ENCODE measurements at regions not wholly inside any gene's neighbourhood (a gene's known extent, or its start where the extent isn't known, plus 50 kb on each side); places are given as distances from the start of the nearest gene placed in this dataset.
A peak's percentile ranks its signal among the peaks of the same experiment; 100 is the strongest.

DNA sequence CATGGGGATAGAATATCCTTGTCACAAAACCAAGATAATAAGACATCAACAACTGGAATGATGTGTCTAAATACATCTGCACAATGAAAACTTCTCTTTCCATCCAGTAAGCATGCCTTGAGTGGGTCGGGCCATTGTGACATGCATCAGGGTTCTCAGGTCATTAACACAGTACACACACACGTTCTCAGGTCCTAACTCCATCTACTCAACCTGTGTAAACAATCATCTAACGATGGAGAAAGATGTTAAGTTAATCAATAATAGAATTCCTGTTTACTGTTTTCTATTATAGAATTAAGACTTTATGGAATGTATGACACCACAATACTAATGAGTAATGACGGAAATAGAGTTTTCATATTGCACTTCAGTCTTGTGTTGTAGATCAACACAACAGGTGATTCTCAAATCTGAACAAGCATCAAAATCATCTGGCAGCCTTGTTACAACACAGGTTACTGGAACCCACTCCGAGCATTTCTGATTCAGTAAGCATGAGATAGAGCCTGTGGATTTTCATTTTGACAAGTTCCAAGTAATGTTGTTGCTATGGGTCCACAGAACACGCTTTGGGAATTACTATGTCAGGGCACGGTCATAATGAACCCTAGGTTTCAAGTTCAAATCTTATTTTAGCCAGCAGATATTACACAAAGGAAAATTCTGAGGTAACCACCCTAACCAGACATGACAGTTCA, 315.8 kb upstream of the TEX13C start:
- DNase-seq (ENCODE audit: low spot score), result peak; percentile 33

DNA sequence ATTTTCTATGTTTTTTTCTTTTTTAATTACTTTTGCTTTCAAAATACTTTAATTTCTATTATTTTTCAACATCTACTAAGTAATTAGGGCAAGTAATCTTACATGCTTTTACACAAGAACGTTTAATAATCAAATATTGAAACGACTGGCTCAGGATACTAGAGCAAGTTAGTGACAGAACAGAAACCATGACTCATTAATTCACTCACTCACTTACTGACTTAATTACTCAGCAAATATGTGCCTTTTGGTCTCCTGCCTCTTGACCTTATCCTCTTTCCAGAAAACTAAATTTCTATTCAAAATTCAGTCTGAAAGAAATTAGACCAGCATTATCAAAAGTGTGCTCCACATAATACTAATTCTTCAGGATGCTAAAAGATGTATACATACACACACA, 314.9 kb upstream of the TEX13C start:
- DNase-seq (ENCODE audit: low spot score), result peak; percentile 48

DNA sequence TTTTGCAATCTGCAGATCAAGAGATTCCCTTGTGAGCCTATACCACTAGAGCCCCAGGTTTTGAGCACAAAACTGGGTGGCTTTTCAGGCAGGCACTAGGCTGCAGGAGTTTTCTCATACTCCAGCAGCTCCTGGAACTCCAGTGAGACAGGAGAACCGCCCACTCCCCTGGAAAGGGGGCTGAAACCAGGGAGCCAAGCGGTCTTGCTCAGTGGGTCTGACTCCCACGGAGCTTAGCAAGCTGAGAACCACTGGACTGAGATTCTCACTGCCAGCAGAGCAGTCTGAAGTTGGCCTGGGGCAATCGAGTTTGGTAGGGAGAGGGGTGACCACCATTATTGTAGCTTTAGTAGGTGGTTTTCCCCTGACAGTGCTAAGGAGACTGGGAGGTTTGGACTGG, 313.8 kb upstream of the TEX13C start:
- no peak for DNase-seq (ENCODE audit: low spot score)

DNA sequence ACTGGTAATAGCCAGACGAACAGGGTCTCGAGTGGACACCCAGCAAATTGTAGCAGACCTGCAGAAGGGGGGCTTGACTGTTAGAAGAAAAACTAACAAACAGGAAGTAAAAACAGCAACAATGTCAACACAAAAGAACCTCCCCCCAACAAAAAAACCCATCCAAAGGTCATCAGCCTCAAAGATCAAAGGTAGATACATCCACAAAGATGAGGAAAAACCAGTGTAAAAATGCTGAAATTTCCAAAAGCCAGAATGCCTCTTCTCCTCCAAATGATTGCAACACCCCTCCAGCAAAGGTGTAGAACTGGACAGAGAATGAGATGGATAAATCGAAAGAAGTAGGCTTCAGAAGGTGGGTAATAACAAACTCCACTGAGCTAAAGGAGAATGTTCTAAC, 313.0 kb upstream of the TEX13C start:
- DNase-seq (ENCODE audit: low spot score), result no peak

DNA sequence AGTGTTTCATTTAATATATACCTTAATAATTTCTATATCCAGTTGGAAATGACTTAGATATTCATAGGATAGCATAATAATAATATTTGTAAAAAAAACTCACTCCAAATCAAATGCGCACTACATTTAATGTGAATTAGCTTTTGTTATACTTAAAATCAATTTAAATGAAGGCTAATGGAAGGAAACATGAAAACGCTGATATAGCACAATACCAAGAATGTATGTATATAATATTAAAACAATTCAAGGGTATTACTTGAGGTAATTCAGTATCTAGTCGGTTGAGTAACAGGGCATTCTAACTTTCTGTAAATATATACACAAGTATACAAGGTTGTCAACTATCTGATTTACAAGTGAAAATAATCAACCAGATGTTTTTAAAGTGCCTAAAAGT, 307.1 kb upstream of the TEX13C start:
- DNase-seq (ENCODE audit: low spot score), result no peak

DNA sequence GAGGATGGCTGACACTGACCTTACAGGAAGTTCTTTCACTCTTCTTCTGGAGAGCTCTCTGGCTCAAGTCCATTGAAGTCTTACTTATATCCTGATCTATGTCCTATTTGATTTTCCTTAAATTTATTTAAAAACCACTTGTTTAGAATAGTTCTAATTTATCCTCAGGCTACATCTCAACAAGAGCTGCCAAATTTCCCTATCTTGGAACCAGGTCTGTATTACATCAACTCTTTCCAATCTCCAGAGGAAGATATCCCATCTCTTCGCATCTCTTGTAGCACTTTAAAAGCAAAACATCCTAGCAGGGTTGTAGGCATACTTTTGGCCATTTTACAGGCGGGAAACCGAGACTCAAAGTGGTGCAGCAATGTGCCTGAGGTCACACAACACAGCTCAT, 290.5 kb upstream of the TEX13C start:
- no peak for DNase-seq (ENCODE audit: low spot score)
